Stomach (tissue), 8 donors: ENCODE measurements at regions not wholly inside any gene's neighbourhood (a gene's known extent, or its start where the extent isn't known, plus 50 kb on each side); places are given as distances from the start of the nearest gene placed in this dataset.

Experiments used
- DNase-seq, 2 donors: peaks; one replicate each; pipeline versions ENCODE4 v3.0.0 to v3.0.0-alpha.2; 2013 to 2019
- H3K27ac ChIP-seq, 5 donors: fragments of 200-600 bp in 4 of 5; sonication (generic) in 4 of 5; one replicate each; pipeline ENCODE4 v1.5.1; 2013 to 2019; ENCODE audit warnings: mild to moderate bottlenecking in 1 of 5, moderate library complexity in 1 of 5
- H3K27me3 ChIP-seq, 3 donors: fragments of 200-600 bp; sonication (generic); one replicate each; pipeline ENCODE4 v1.5.1; 2017 to 2019; ENCODE audit warnings: mixed run types in 1 of 3
- H3K36me3 ChIP-seq, 4 donors: fragments of 200-600 bp; sonication (generic); 1 replicate in 3 of 4; 2 replicates in 1 of 4; pipeline ENCODE4 v1.5.1; 2016 to 2019
- H3K4me1 ChIP-seq, 4 donors: fragments of 200-600 bp; sonication (generic); one replicate each; pipeline ENCODE4 v1.5.1; 2016 to 2019
- H3K4me3 ChIP-seq, 4 donors: fragments of 200-600 bp; sonication (generic) in 3 of 4; one replicate each; pipeline ENCODE4 v1.5.1; 2016 to 2019; ENCODE audit warnings: mild to moderate bottlenecking in 1 of 4
- H3K9me3 ChIP-seq, 4 donors: fragments of 200-600 bp; sonication (generic); one replicate each; pipeline ENCODE4 v1.5.1; 2016 to 2019
- CTCF ChIP-seq, 7 experiments: fragments of 450-650 bp in 4 of 7; fragments of 200-600 bp in 3 of 7; sonication (generic) in 3 of 7; IDR thresholded peaks; one replicate each; pipeline ENCODE4 v1.5.1; 2016 to 2019; ENCODE audit warnings: antibody characterized with exemption in 7 of 7, control low read depth in 2 of 7, mild to moderate bottlenecking in 1 of 7
- EP300 ChIP-seq: sonication (generic); formaldehyde crosslinking; IDR thresholded peaks from one replicate; pipeline ENCODE4 v1.6.1; 2017; ENCODE audit warnings: antibody characterized with exemption
- POLR2A ChIP-seq, 4 donors: fragments of 450-650 bp; IDR thresholded peaks; one replicate each; pipeline ENCODE4 v1.6.1; 2016; ENCODE audit warnings: antibody characterized with exemption in 4 of 4, control low read depth in 2 of 4, mild to moderate bottlenecking in 1 of 4, moderate library complexity in 1 of 4
- POLR2AphosphoS5 ChIP-seq, 3 donors: sonication (generic); formaldehyde crosslinking; IDR thresholded peaks; one replicate each; pipeline ENCODE4 v1.6.1; 2016; ENCODE audit warnings: antibody characterized with exemption in 3 of 3
- WGBS, 5 donors: extraction: QIAGEN DNeasy Blood & Tissue Kit in 3 of 5; methylation state at CpG; one replicate each; pipeline versions ENCODE4 v1.1.5 to v1.1.7; 2013 to 2018; 5-methylcytosine and 5-hydroxymethylcytosine counted together
- intact Hi-C: fragments of 100-400 bp; cut with DNase I; formaldehyde crosslinking; loops from one replicate; pipeline ENCODE4 v1.15.1; 2023; ENCODE audit warnings: low total_unique reads
- donor health status: healthy with polysubstance abuse.
- donor health status: Bipolar disorder and iron deficiency.
- donor health status: healthy.

GRCh38 chr15:47602121-47602520 is 115.2 kb upstream of the SEMA6D start:
- WGBS, 5 donors = 40 to 100% (median 91%) methylated on average over 1 of the region's 1 CpG
- H3K9me3 ChIP-seq = peaks cover 0 to 6% (median 0%) of the 10 kb centered on the region in 4 donors

GRCh38 chr15:47603026-47603425 is 114.3 kb upstream of the SEMA6D start:
- intact Hi-C loops = no loop called here
- H3K27me3 ChIP-seq = no peaks in the 10 kb centered on the region
- DNase-seq = no peak
- H3K9me3 ChIP-seq = peaks cover 0 to 6% (median 0%) of the 10 kb centered on the region in 4 donors
- H3K4me3 ChIP-seq = no peak overlapping the region
- no peaks in the 10 kb centered on the region for H3K36me3 ChIP-seq
- 86 to 95% (median 94%) methylated on average over 2 of the region's 2 CpGs for WGBS, 5 donors
- no peak overlapping the region for H3K27ac ChIP-seq
- TF ChIP-seq POLR2A (IDR thresholded peaks at IDR 0.05) = no peak
- TF ChIP-seq EP300 = no peak
- no peak for TF ChIP-seq CTCF (IDR thresholded peaks at IDR 0.05)
- no peak for TF ChIP-seq POLR2AphosphoS5 (IDR thresholded peaks at IDR 0.05)
- H3K4me1 ChIP-seq = peaks cover 0 to 6% (median 3%) of the 10 kb centered on the region in 4 donors

More at GRCh38 chr15:47602121-47602520, 115.2 kb upstream of the SEMA6D start:
- H3K36me3 ChIP-seq = no peaks in the 10 kb centered on the region
- intact Hi-C loops = no loop called here
- no peaks in the 10 kb centered on the region for H3K27me3 ChIP-seq
- TF ChIP-seq POLR2A (IDR thresholded peaks at IDR 0.05) = no peak
- no peak for TF ChIP-seq CTCF (IDR thresholded peaks at IDR 0.05)
- TF ChIP-seq POLR2AphosphoS5 (IDR thresholded peaks at IDR 0.05) = no peak
- no peak for TF ChIP-seq EP300
- DNase-seq = no peak
- no peak overlapping the region for H3K4me3 ChIP-seq
- no peaks in the 10 kb centered on the region for H3K4me1 ChIP-seq
- no peak overlapping the region for H3K27ac ChIP-seq

- DNase-seq = peak in 1 of 2 donors; percentile 40
- no peaks in the 10 kb centered on the region for H3K27me3 ChIP-seq
- no peak overlapping the region for H3K27ac ChIP-seq
- no peak overlapping the region for H3K4me3 ChIP-seq
- peaks cover 0 to 6% (median 3%) of the 10 kb centered on the region in 4 donors for H3K4me1 ChIP-seq
- TF ChIP-seq POLR2A (IDR thresholded peaks at IDR 0.05) = no peak
- no peak for TF ChIP-seq POLR2AphosphoS5 (IDR thresholded peaks at IDR 0.05)
- TF ChIP-seq CTCF (IDR thresholded peaks at IDR 0.05) = no peak
- TF ChIP-seq EP300 = no peak
- no peaks in the 10 kb centered on the region for H3K36me3 ChIP-seq
- intact Hi-C loops = no loop called here
- peaks cover 0 to 6% (median 0%) of the 10 kb centered on the region in 4 donors for H3K9me3 ChIP-seq
Observed at GRCh38 chr15:47607695-47608094, 109.6 kb upstream of the SEMA6D start.

GRCh38 chr15:47609693-47610092 is 107.6 kb upstream of the SEMA6D start:
- Histone ChIP-seq H3K27ac (no peak overlapping the region), H3K27me3 (no peaks in the 10 kb centered on the region), H3K4me1 (peaks cover 0 to 6% (median 3%) of the 10 kb centered on the region in 4 donors), H3K4me3 (no peak overlapping the region), H3K36me3 (no peaks in the 10 kb centered on the region), H3K9me3 (peaks cover 0 to 6% (median 0%) of the 10 kb centered on the region in 4 donors)
- TF ChIP-seq EP300 (no peak), CTCF (IDR thresholded peaks at IDR 0.05) (no peak), POLR2AphosphoS5 (IDR thresholded peaks at IDR 0.05) (no peak), POLR2A (IDR thresholded peaks at IDR 0.05) (no peak)
- intact Hi-C loops = no loop called here
- WGBS, 5 donors = 62 to 76% (median 68%) methylated on average over 2 of the region's 2 CpGs
- peak in 1 of 2 donors; percentile 22 for DNase-seq
